ENCODE measurements at regions not wholly inside any gene's neighbourhood (a gene's known extent, or its start where the extent isn't known, plus 50 kb on each side); places are given as distances from the start of the nearest gene placed in this dataset.

DNA sequence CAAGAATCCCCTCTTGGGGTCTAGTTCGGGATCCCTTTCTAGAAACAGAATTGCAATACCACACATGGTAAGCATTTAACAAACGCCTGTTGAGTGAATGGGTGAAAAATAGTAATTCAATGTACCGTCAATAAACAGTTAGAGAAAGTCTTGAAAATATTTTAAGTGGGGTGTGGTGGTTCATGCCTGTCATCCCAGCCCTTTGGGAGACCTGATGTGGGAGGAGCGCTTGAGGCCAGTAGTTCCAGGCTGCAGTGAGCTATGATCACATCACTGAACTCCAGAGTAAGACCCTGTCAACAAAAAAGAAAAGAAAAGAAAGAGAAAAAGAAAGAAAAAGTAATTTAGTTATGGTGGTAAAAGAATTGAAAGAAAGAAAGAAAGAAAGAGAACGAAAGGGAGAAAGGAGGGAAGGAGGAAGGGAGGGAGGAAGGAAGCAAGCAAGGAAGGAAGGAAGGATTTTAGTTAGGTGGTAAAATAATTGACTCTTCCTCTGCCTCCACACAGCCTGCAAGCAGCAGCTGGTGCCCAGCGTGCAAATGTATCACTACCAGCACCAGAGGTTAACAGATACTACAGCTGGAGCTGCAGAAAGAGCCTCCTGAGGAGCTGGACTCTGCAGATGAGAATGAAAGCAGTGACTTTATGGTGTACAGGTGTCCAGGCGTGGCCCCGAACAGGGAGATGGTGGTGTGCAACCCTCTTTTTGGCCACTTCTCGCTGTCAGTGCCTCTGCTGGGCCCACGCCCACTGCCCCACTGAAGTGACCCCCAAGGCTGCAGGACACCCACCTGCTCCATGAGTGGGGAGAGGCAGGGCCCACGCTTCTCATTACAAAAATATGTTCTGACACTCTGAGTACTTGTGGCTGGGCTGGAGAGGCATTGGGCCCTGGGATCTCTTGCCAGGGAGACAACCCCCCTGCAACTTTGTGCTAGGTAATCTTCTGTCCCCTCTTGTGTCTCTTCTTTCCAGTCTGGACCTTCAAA lies 135.4 kb downstream of the BAMBI start:
- FAIRE-seq: no peak

DNA sequence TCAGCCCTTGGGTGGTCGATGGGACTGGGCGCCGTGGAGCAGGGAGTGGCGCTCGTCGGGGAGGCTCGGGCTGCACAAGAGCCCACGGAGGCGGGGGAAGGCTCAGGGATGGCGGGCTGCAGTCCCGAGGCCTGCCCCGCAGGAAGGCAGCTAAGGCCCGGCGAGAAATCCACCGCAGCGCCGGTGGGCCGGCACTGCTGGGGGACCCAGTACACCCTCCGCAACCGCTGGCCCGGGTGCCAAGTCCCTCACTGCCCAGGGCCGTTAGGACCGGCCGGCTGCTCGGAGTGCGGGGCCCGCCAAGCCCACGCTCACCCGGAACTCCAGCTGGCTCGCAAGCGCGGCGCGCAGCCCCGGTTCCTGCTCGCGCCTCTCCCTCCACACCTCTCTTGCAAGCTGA lies 138.4 kb downstream of the BAMBI start:
- no peak for FAIRE-seq

DNA sequence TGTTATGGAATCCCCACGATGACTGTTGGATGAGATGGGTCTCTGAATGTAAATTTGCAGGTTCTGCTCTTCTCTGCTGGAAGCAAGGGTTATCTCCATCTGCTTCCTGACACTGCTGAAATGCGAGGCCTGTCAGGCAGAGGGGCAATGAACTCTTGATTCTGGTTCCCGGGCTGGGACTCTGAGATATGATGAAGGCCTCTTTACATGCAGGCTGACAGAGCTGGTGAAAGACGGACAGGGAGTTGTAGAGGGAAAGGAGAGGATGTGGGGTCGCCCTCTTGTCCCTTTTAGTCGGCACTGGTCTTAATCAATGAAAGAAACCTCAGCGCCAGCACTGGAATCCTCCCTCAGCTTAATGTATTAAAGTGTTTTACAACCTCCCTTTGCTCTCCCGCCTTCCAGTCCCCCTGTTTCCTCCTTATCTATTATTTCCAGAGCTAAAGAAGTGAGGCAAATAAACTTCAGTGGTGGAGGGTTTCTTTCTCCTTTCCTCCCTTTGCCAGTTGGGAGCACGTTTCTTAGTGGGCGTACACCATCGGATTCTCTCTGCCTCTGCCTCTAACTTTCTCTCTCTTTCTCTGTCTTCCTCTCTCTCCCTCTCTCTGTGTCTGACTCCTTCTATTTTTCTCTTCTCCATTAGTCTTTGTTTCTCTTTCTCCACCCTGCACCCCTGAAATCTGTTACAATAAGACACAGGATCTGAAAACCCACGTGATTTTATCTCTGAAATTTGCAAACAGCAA lies 145.6 kb downstream of the BAMBI start:
- FAIRE-seq: no peak

DNA sequence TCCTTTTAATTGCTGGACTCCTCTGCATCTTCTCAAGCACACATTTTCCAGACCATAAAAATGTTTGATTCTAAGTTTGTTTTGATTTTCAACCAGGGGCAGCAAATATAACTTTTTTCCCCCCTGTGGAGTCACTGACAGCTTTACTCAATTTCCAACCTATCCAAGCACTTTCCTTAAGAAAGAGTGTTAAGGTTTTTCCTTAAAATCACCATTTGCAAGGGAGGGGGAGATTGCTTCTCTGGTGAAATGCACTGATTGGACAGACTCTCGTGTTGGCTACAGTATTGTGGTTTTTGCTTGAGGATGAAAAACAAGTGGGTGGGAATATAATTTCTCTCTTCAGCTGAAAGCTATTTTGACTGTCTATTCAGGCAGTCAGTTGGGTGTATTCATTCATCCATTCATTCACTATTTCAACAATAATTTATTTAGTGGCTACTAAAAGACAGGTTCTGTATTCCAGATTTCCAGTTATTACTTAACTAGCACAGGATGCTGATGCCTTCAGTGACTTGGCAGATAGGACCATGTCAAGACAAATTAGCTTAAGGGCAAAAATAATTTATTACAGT lies 146.3 kb downstream of the BAMBI start:
- FAIRE-seq: no peak

DNA sequence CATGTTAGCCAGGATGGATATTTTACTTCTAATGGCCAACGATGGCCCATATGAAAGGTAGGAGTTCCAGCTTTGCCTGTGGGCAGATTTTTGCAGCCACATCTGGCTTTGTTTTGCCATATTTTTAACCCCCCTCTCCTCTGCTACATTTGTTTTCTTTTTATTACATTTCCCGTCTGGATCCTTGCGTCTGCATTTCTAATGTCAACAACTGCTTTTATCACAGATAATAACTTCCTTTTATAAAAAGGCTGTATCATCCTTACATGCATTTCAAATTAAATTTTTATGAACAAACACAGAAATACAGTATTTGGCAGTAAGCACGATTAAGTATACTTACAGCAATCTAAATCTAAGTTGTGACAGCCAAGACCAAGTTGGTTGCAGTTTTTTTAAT lies 156.0 kb downstream of the BAMBI start:
- no peak for FAIRE-seq

DNA sequence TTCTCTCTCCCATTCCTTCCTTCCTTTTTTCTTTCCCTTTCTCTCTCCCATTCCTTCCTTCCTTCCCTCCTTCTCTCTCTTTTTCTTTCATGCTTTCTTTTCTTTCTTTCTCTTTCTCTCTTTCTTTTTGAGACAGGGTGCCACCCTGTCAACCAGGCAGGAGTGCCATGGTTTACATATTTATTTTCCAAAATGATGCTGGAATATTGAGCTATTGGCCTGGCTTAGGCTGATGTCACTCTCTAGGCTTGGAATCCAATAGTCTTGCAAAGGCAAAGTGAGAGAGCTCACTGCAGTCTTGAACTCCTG lies 159.1 kb downstream of the BAMBI start:
- FAIRE-seq: no peak

DNA sequence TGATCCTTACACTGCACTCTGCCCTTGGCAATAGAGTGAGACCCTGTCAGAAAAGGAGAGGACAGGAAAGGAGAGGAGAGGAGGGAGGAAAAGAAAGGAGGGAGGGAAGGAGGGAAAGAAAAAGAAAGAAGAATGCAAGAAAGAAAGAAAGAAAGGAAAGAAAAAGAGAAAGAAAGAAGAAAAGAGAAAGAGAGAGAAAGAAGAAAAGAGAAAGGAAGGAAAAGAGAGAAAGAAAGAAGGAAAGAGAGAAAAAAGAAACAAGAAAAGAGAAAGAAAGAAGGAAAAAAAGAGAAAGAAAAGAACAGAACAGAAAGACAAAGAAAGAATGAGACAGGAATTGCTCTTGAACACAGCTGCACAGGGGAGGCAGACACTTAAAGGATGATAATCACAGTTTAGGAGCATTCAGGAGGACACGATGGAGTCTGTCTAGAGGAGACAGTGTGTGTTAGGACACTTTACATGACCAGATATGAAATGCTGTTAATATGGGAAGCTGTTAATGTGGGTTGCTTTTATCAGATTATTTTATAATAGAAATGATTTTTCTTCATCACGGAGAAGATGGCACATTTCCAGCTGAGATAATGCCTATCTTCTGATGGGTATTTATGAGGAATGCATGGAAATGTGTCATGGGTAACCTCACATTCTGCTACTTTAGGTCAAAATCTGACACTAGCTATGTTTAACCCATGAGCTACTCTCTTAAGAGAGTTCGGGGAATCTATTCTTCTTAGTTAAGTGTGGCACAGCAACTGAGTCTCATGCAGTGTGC lies 160.5 kb downstream of the BAMBI start:
- no peak for FAIRE-seq

DNA sequence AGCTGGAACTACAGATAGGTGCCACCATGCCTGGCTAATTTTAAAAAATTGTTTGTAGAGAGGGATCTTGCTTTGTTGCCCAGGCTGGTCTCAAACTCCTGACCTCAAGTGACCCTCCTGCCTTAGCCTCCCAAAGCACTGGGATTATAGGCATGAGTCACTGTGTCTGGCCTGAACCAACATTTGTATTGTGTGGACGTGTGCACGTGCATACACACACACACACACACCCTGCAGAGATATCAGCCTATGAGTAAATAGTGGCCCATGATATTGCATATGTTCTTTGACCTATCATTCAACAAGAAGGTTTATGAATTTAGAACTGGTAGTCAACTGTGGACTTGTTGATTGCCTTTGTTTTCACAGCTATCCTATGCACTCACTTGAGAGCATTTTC lies 161.6 kb downstream of the BAMBI start:
- no peak for FAIRE-seq

DNA sequence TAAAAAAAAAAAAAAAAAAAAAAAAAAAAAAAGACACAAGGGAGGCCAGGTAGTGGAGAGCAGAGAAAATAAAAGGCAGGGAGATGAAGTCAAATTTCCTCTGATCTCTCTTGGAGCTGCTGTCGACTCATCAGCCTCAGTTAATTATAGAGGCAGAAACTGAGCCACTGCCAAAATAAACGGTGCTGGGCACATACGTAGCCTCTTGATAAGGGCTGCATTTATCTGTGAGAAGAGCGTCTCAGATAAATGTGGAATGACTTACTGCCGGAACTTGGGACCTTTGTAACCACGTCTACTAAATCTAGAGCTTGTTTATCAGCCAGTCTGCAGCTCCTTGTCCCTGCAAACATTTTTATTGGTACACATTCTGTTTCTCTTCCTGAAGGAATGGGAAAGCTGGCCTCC lies 162.3 kb downstream of the BAMBI start:
- peak; percentile 68 for FAIRE-seq

DNA sequence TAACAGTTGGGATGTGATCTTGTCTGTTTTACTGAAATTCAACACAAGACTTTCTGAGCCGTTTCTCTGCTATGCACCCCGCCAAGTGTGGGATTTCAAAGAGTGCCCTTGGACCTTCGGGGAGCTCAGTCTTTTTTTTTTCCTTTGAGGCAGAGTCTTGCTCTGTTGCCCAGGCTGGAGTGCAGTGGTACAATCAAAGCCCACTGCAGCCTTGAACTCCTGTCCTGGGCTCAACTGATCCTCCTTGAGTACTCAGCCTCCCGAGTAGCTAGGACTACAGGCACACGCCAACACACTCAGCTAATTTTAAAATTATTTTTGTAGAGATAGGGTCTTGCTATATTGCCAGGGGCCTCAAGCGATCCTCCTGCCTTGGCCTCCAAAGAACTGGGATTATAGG lies 162.9 kb downstream of the BAMBI start:
- no peak for FAIRE-seq

DNA sequence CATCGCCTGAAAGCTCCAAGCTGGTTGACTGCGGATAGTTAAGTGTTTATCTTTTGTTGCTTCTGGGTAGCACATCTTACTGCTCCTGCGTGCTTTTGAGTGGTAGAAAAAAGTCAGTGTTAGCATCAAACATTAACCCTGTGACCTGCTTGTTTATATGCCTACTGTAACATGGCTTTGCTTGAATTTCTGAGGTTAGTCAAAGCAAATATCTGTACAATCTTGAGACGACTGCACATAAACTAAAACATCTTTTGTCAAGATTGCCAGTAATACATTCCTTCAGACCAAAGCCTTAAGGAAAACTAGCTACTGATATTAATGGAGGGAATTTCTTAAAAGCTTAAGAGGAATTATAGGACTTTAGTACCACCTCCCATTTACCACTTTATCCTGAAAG lies 163.7 kb downstream of the BAMBI start:
- no peak for FAIRE-seq

DNA sequence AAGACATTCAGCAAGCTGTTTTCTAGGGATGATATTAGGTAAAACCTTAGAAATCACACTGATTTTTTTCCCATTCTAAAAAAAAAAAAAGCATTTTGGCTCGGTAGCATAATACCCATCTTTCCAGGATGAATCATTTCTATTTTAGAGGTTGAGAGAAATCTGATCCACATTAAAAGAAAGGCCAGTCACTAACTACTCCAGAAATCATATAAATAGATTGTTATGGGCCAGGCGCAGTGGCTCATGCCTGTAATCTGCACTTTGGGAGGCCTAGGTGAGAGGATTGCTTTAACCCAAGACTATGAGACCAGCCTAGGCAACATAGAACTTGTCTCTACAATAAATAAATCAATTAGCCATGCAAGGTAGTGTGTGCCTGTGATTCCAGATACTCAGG lies 164.3 kb downstream of the BAMBI start:
- no peak for FAIRE-seq

DNA sequence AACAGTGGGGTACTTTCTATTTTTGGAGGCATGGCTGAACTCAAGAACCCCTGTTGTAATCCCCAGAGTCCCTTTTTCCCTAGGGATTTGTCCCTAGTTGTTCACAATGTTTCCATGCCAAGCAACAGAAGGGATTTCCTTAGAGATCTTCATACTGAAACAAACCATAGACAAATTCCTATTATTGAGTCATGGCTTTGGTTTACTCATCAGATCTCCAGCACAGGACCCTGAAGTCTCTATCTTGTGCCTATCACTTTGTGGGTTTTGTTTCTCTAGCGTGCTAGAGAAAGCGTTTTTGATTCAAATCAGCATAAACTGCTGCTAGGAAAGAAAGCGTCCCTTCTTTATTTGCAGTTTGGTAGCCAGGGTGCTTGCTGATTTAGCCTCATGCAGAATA lies 165.0 kb downstream of the BAMBI start:
- no peak for FAIRE-seq

DNA sequence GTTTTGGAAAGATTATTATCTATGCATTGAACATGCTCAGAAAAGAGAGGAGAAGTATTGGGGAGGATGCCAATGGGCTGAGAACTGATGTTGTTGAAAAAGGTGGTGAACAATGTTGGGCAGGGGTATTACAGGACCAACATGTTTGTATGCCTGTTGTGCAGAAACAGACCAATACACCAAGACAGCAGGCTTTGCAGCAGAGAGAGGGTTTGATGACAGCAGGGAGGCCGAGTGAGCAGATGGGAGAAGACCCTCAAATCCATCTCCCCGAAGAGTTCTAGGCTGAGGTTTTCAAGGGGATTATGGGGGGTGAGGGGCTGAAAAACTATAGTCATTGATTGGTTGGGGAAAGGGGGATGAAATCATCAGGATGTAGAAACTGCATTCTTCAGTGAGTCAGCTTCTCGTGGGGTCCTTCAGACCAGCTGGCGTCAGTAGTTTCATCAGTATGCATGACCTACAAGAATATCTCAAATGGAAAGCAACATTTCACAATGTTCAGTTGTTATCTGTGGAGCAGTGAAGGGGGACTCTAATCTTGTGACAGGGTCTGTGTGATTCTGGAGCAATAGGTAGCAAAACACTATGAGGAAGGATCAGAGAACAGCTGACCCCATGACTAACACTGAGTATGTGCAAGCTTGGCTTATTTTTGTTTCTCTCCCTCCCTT lies 167.8 kb downstream of the BAMBI start:
- no peak for FAIRE-seq

DNA sequence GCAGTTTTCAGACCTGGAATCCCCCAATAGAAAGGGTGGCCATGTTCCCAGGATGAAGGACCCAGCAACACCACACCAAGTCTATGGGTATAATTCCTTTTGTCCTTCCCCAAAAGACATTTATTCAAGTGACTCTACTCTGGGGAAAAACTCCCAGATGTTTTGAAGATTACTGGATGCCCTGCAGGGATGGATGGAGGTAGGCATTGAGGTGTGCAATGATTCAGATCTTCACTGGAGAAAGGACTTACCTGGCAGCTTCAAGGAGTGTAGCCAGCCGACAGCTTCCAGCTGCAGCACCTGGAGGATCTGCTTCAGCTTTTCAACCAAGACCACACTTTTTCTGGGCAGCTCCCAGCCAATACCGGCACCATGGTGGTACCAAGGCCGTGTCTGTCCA lies 172.0 kb downstream of the BAMBI start:
- no peak for FAIRE-seq

DNA sequence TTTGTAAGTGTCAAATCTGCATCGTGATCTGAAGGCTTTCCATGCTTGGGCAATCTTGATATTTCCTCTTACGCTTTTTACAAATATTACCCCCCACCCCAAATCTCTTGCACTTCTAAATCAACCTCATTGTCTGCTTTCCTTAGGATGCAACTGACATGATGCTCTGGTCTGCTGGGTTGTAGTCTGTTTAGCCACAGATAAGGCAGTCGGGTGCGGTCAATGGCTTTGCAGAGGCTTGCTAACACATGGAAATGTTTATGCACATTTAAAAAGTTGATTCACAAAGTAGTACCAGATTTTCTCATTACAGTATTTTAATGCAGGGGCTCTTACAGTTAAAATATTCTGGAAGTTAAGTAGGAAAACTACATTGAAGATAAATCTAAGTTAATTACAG lies 172.5 kb downstream of the BAMBI start:
- FAIRE-seq: no peak

DNA sequence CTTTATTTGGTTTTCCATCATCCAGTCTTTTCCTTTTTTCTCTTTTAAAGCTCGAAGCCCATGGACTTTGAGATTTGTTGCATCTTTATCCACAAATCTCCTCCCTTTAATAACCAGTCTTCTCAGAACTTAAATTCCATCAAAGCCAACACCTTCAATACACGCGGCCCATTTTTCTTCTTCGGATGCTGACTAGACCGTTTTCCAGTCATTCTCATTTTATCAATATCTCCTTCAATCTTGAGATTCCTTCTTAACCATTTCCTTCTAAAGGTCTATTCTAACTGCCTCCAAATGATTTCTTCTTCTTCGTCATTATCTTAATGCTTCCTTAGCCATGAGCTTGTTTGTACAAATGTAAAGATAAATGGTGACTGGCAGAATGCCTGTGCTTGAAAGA lies 173.5 kb downstream of the BAMBI start:
- FAIRE-seq: no peak

DNA sequence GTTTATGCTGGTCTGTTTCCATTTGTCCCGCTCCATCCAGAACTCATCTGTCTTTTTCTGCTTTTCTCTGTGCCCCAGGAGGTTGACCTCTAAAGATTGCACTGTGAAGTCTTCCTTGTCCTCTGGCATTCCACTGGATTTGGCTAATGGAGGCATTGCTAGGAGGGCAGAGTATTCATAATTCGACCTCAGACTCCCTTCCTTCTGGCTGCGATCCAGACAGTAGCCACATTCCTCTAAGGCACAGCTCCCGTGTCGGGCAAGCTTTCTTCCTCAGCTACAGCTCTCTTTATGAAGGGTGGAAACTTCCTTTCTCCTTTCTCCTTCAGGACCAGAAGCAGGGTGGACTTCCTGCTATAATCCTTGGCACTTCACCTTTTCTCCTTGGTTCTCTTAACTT lies 175.9 kb downstream of the BAMBI start:
- no peak for FAIRE-seq

DNA sequence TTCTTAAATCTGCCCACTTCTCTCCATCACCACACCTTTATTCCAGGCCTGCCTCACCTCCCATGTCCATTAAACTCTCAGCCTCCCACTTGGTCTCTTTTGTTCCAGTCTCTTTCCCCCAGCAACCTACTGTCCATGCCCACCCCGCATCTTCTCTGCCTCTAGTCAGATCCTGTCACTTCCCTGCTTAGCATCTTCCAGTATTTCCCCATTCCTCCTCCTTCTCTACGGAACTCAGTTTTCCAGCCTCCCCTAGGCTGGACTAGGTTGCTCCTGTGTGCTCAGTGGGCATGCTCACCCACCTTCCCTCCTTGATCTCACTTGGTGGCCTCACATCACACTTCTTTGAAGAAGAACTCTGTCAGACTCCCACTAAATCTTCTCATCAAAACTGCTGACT lies 179.8 kb downstream of the BAMBI start:
- no peak for FAIRE-seq

DNA sequence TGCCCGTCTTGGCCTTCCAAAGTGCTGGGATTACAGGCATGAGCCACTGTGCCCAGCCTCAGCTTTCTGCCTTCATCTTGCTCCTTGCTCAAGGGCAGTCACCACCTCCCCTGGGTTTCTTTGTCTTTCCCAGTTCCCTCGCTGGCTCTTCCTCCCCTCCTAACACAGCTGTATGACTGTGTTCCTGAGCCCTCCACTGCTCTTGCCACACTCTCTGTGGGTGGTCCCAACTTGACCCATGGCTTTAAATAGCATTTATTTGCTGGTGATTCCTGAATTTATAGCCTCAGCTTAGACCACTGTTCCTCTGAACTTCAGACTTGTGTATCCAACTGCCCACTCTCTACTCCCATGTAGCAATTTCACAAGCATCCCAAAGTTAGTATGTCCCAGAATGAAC lies 181.3 kb downstream of the BAMBI start:
- no peak for FAIRE-seq

DNA sequence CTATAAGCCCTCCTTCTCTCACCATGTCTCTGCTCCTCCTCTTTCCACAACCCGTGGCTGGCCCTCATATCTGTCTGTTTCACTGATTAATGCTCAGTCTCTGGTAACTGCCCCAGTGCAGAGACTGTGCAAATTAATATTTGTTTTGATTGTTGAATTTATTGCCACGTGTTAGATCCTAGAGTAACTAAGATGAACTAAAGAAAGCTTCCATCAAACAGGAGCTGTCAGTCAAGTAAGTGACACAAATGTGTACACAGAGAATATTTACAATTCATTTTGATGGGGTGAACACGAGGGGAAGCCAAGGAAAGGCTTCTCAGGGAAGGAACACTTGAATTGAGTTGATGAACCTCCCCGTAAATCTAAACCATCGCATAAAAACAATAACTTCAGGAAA lies 182.5 kb downstream of the BAMBI start:
- FAIRE-seq: no peak

DNA sequence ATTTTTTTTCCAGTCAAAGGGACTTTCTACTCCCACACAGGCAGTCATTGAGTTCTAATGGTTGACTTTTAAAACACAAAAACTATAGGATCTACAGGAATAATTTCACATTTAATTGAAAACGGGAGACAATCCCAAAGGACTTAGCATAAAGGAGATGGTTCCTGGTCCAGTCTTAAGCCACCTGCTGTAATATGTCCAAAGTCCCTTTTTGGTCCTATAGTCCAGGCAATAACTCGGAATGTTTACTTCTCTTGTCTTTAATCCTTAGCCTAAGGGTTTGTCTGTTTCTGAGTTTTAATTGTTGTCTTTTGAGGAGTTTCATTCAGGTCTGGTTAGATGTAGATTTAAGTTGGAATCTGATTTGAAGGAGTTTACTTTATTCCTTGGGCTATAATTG lies 184.9 kb downstream of the BAMBI start:
- FAIRE-seq: no peak

Data from islet of Langerhans (tissue), 1 donor.